Motor neuron (in vitro differentiated cells): ENCODE measurements at regions not wholly inside any gene's neighbourhood (a gene's known extent, or its start where the extent isn't known, plus 50 kb on each side); places are given as distances from the start of the nearest gene placed in this dataset.

Experiments
- ATAC-seq, 8 experiments: fragments of 200-7000 bp; cut with Tn5 transposase; replicated peaks in 6 of 8; 2 replicates each; pipeline ENCODE4 v1.8.0; 2021; ENCODE audit warnings: mild to moderate bottlenecking in 8 of 8, moderate library complexity in 8 of 8
- H3K27ac ChIP-seq, 2 donors: fragments of 250-450 bp; sonication (Bioruptor Pico); 2 replicates each; pipeline ENCODE4 v1.9.0; 2021; ENCODE audit warnings: antibody characterized with exemption in 2 of 2, mild to moderate bottlenecking in 2 of 2, moderate library complexity in 1 of 2
- H3K4me1 ChIP-seq, 2 donors: fragments of 250-450 bp; sonication (Bioruptor Pico); replicated peaks in 1 of 2; 2 replicates each; pipeline ENCODE4 v1.6.1; 2021; ENCODE audit warnings: antibody characterized with exemption in 2 of 2, mild to moderate bottlenecking in 2 of 2, moderate library complexity in 1 of 2
- H3K4me3 ChIP-seq, 5 donors: fragments of 250-450 bp; sonication (Bioruptor Pico); 2 replicates each; pipeline ENCODE4 v1.9.0; 2021; ENCODE audit warnings: antibody characterized with exemption in 5 of 5, mild to moderate bottlenecking in 5 of 5, moderate library complexity in 4 of 5
- WGBS, 10 experiments: fragments of 450-650 bp; shearing (Covaris generic); methylation state at CpG; one replicate each; pipeline ENCODE4 v1.0.0; 2022; 5-methylcytosine and 5-hydroxymethylcytosine counted together
- in situ Hi-C, 9 experiments: fragments of 400-800 bp; cut with MboI; loops; one replicate each; pipeline ENCODE4 v1.15.0; 2021; ENCODE audit warnings: low sequenced_read_pairs in 9 of 9, low pct_unique_long_range_greater_than_20kb in 2 of 9; ENCODE audit not compliant: unreplicated experiment in 9 of 9

DNA sequence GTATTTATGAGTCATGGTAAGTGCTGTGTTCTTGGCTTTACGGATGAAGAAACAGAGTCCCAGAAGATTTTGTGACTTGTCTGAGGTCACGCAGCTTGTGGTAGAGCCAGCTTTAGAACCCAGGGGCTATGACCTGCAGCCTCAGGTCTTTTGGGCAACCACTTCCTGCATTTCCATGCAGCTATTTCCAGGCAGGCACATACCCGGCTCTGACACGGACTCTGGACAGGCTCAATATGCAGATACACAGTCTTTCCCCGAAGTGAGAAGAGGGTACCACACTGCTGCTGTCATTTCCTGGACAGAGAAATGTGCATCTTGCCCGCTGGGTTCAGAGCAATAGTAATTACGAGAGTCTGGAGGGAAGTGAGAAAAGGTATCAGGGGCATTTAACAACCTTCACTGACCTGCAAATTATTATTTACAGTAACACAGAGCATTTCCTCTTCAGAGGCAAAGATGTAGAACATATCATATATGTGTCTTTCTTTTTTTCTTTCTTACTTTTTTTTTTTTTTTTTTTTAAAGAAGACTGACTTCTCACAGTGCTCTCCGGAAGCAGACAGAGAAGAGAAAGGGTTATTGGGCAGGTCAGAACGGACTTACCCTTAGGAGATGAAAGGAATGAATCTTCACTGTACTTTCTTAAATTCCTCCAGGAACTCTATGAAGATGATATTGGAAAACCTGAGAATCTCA is 185.1 kb downstream of the CLIC5 start:
- H3K27ac ChIP-seq = no peak overlapping the region
- in situ Hi-C loops = no loop called here
- 17 to 96% (median 79%) methylated on average over 2 to 9 of the region's 9 CpGs; no CpG with 5 or more reads in 1 of the 10 experiments for WGBS, 10 experiments
- ATAC-seq = peak in 2 of 8 experiments; percentile 64 to 73
- no peaks in the 10 kb centered on the region for H3K4me1 ChIP-seq
- no peak overlapping the region for H3K4me3 ChIP-seq

DNA sequence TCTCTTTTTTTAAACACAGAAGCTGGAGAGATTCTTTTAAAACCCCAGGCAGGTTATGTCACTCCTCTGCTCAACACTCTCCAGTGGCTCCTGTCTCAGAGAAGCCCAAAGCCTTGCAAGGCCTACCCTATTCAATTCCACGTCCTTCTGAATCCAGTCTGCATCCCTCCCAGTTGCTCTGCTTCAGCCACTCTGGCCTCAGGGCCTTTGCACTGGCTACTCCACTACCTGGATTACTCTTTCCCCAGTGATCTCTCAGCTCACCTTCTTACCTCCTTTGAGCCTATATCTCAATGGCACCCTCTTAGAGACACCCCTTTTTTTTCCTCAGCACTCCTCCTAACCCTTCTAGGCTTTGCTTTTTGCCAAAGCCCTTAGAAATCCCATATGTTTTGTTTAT is 185.8 kb downstream of the CLIC5 start:
- 22 to 100% (median 83%) methylated on average over 1 of the region's 1 CpG; no CpG with 5 or more reads in 3 of the 10 experiments for WGBS, 10 experiments
- no peak overlapping the region for H3K4me3 ChIP-seq
- H3K27ac ChIP-seq = no peak overlapping the region
- in situ Hi-C loops = no loop called here
- no peaks in the 10 kb centered on the region for H3K4me1 ChIP-seq
- no peak for ATAC-seq

DNA sequence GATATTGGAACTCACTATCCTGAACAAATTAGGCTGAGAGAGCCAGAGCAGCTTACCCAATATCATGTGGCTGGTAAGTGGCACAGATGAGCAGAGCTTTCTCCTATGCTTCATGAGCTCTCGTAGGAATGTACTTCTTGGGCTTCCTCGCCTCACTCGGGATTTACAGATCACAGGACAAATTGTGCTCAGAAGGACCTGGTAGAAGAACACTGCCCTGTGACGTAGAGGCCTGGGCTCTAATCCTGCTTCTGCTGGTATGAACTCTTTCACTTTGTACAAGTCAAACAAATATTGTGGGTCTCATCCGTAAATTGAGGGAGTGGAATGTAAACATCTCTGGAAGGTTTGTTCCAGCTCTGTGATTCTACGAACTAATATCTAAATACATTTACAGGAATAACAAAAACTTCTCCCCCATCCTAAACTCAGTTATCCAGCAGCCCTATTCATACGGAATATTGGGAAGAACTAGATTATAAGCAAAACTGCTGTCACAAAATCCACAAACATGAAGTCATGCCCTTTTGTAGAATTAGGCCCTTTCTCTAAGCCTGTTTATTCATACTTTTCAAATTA is 187.6 kb downstream of the CLIC5 start:
- in situ Hi-C loops = no loop called here
- no peak for ATAC-seq
- Histone ChIP-seq H3K4me1 (no peaks in the 10 kb centered on the region), H3K27ac (no peak overlapping the region), H3K4me3 (no peak overlapping the region)
- 33 to 98% (median 87%) methylated on average over 1 to 7 of the region's 7 CpGs for WGBS, 10 experiments

DNA sequence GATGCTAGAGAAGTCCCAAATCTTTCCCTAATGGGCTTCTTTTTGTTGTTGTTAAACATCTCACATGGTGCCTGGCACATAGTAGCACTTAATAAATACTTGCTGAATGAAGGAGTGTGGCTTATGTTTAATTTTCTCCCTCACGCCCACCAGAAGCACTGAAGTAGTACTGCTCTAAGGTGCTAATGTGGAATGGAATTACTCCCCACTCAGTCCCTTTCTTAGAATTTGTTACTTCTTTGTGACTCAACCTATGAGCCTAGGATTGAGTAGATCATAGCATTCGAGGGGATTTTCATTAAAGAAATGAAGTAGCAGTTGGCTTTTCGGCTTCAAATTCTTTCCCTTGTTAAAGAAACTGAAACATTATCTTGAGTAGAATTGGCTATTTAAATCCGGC is 192.8 kb downstream of the CLIC5 start:
- 30 to 100% (median 80%) methylated on average over 1 to 4 of the region's 4 CpGs for WGBS, 10 experiments
- no peak overlapping the region for H3K4me3 ChIP-seq
- in situ Hi-C loops = no loop called here
- no peak overlapping the region for H3K27ac ChIP-seq
- ATAC-seq = no peak
- H3K4me1 ChIP-seq = no peaks in the 10 kb centered on the region

DNA sequence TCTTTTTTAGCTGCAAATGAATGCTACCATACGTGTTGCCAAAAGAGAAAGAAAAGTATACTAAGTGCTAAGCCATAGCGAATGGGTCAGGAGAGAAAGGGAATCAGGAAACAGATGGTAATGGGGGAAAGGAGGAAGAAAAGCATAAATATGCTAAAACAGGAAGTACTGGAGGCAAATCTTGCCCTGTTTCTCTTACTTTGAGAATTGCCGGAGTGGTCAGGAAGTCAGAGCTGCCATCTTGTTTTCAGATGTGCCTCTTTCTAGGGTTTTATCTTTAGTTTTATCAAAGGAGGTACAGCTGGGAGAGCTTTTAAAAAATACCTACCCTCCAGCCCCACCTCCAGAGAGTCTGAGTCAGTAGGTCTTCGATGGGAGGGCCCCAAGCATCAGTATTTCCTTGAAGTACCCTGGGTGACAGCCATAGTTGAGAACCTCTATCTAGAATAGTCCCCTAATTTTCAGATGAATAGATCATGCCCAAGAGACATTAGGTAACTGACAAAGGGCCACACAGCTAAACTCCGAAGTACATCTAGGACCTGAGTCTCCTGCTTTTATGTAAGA is 193.3 kb downstream of the CLIC5 start:
- in situ Hi-C loops = no loop called here
- Histone ChIP-seq H3K4me3 (no peak overlapping the region), H3K4me1 (no peaks in the 10 kb centered on the region), H3K27ac (no peak overlapping the region)
- ATAC-seq = no peak
- WGBS, 10 experiments = 61 to 96% (median 93%) methylated on average over 2 to 5 of the region's 5 CpGs; no CpG with 5 or more reads in 1 of the 10 experiments

DNA sequence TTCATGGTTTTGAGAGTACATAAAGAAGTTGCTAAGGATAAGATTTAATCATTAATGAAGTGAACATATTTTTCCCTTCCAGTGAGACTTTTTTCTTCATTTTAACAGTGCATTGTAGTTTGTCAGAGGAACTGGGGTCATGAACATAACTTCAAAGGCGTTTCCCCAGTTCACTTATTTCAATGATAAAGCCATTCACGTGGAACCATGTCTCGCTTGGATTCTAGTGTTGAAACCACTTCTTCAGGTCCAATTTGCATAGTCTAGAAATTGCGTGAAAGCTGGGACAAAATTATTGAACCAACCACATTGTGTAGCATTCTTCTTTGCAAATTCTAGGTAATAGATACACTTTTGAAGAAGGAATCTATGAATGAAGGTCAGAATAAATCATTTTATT is 197.0 kb downstream of the CLIC5 start:
- H3K27ac ChIP-seq = no peak overlapping the region
- no peak overlapping the region for H3K4me3 ChIP-seq
- 10 to 100% (median 73%) methylated on average over 1 to 4 of the region's 4 CpGs; no CpG with 5 or more reads in 2 of the 10 experiments for WGBS, 10 experiments
- ATAC-seq = no peak
- H3K4me1 ChIP-seq = no peaks in the 10 kb centered on the region
- in situ Hi-C loops = no loop called here

DNA sequence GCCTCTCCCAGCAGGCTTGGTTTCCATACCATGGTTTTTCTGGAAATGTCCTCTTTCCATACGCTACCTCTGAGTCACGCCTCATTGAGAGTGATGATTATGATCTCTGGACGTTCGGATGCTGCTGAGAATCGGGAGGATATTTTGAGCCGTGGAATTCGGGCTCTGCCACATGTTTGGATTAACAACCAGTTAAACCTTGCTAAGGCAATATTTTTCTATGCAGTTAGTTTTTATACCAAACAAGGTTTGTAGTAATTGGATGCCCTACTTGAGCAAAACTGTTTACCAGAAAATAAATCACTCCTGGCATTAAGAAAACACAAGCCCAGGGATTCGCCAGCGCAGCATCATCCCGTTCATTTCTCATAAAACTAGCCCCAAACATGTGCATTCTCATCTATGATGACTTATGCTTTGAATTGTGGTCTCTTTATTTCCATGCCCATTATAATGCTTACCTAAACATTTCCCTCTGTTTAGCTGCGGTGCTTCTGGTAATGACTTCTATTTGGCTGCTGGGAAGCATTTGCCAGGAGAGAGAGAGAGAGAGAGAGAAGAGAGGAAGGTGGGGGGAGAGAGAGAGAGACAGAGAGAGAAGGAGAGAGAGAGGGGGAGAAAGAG is 198.9 kb downstream of the CLIC5 start:
- in situ Hi-C loops = no loop called here
- Histone ChIP-seq H3K4me3 (no peak overlapping the region), H3K4me1 (peaks cover 0 to 7% of the 10 kb centered on the region in 2 donors), H3K27ac (no peak overlapping the region)
- WGBS, 10 experiments = 62 to 100% (median 90%) methylated on average over 3 to 9 of the region's 11 CpGs; no CpG with 5 or more reads in 1 of the 10 experiments
- ATAC-seq = no peak

DNA sequence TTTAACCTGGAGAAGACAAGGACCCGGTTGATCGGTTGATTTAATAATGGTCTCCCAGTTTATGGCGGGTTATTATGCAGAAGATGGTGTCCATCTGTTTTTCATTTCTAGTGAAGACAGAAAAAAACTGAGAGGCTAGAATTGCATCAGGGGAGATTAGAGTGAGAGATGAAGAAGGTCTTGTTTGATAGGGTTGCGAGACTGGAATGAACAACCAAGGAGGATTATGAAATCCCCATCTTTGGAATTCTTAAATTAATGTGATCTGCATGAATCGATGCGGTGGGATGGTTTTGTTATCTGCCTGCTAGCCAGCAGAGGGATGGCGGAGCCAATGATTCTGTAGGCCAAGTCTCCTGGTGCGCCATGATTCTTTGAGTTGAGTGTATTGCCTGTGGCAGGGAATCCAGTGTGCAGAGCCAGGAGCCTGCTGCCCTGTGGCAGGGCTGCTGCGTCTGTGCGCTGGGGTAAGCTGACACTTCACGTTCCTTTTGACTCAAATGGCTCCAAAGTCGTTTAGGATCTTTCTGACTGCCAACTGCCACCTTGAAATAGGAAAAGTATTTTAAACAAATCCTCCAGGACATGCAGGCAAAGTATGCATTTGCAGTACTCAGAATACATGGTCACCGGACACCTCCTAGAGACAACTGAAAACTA is 200.1 kb downstream of the CLIC5 start:
- in situ Hi-C loops = no loop called here
- ATAC-seq = no peak
- Histone ChIP-seq H3K4me1 (peaks cover 0 to 7% of the 10 kb centered on the region in 2 donors), H3K27ac (no peak overlapping the region), H3K4me3 (no peak overlapping the region)
- WGBS, 10 experiments = 63 to 100% (median 91%) methylated on average over 3 to 13 of the region's 13 CpGs

DNA sequence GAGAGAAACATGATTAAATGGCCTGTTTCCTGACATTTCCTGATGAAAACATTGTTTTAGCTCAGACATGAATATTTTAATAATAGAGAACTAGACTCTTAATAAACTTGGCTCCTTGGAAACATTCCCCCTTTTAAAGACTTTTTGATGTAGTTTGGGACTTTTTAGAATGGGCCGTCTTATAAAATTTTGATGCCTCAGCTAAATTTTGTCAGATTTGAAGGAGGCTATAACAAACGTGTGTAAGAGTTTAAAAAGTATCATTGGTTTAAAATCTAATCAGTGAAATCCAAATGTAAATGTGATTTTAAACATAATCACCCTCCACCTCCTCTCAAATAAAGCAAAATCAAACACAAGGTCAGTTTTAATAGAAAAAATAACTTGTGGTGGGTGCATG is 200.9 kb downstream of the CLIC5 start:
- no peak overlapping the region for H3K27ac ChIP-seq
- in situ Hi-C loops = no loop called here
- peaks cover 0 to 7% of the 10 kb centered on the region in 2 donors for H3K4me1 ChIP-seq
- 6 to 100% (median 79%) methylated on average over 1 to 2 of the region's 2 CpGs; no CpG with 5 or more reads in 1 of the 10 experiments for WGBS, 10 experiments
- ATAC-seq = no peak
- H3K4me3 ChIP-seq = no peak overlapping the region

DNA sequence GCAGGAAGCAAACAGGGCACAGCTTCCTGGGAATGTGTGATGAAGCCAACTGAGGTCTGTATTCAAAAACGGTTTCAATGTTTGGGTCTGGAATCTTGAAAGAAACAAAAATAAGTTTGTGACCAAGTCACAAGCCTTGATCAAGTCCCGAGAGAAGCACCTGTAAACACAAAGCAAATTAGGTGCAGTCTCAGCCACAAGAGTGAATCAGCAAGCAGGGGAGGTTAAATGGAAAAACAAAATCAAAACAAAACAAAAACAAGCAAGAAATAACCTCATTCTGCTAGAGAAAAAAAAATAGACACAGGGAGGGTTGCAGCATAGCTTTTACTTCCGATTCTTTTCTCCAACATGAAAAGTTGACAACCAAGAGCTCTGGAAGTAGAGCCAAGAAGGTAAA is 201.7 kb downstream of the CLIC5 start:
- Histone ChIP-seq H3K27ac (no peak overlapping the region), H3K4me1 (peaks cover 0 to 7% of the 10 kb centered on the region in 2 donors), H3K4me3 (no peak overlapping the region)
- 17 to 93% (median 70%) methylated on average over 2 to 3 of the region's 3 CpGs for WGBS, 10 experiments
- in situ Hi-C loops = no loop called here
- ATAC-seq = no peak

DNA sequence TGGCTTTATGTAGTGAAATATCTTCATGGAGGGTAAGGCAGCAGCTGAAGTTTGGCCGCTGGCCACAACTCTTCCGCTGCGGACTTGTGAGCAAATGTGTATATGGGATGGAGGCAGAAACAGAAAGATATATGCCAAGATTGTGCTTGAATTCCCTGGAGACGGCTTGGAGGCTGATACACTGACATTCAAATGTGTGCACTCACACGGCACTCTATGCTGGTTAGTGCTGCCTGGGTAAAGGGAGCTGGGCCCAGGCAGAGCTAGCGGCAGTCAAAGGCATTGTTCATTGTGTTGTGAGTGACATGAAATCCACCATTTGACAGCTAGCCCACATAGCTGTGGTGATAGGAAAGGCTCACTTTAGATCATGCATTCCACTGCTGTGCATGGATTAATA is 202.7 kb downstream of the CLIC5 start:
- Histone ChIP-seq H3K4me1 (peaks cover 0 to 14% of the 10 kb centered on the region in 2 donors), H3K4me3 (no peak overlapping the region), H3K27ac (no peak overlapping the region)
- WGBS, 10 experiments = 46 to 95% (median 86%) methylated on average over 1 to 5 of the region's 6 CpGs; no CpG with 5 or more reads in 1 of the 10 experiments
- in situ Hi-C loops = no loop called here
- peak in 4 of 8 experiments; percentile 65 to 83 (median 73) for ATAC-seq

DNA sequence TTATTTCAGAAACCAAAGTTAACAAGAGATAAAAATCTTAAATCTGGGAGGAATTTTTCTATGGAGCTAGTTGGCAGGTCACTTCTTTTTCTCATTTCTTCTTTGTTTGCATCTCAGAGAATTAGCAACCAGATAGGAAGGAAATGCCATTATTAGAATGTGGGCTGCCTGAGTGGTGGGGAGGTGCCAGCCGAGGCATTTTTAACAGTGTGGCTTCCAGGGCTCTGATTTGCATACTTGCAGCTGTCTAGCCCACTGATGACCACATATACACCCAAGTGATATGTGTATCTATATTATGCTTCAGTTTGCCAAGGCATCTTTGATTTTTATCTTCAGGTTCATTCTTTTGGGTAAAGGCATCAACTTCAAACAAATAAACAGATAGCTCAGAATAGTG is 206.7 kb downstream of the CLIC5 start:
- in situ Hi-C loops = no loop called here
- 20 to 100% (median 43%) methylated on average over 1 of the region's 1 CpG; no CpG with 5 or more reads in 7 of the 10 experiments for WGBS, 10 experiments
- ATAC-seq = no peak
- H3K27ac ChIP-seq = no peak overlapping the region
- peaks cover 0 to 29% of the 10 kb centered on the region in 2 donors for H3K4me1 ChIP-seq
- H3K4me3 ChIP-seq = no peak overlapping the region
